ENCODE measurements at regions not wholly inside any gene's neighbourhood (a gene's known extent, or its start where the extent isn't known, plus 50 kb on each side); places are given as distances from the start of the nearest gene placed in this dataset.
"Not testable (repeated sequence)": the region's sequence is repeated elsewhere in the genome, so short reads cannot be mapped to it uniquely, and the experiment has no call there.

- TF ChIP-seq POLR2A, CTCF (IDR thresholded peaks at IDR 0.05): not testable (repeated sequence)
Observed at GRCh38 chr12:28761897-28762296, 387.2 kb upstream of the FAR2 start.

Data from prostate gland (tissue), 2 donors.